DMS153 treated with DMSO at 0.1 percent for 48 hours (cell line): ENCODE measurements at regions not wholly inside any gene's neighbourhood (a gene's known extent, or its start where the extent isn't known, plus 50 kb on each side); places are given as distances from the start of the nearest gene placed in this dataset.
"Not testable (repeated sequence)": the region's sequence is repeated elsewhere in the genome, so short reads cannot be mapped to it uniquely, and the experiment has no call there.

Experiments used
- DNase-seq: peaks from one replicate; lab custom pipeline; 2025; ENCODE audit not compliant: unreplicated experiment; lab: John Stamatoyannopoulos, UW

GRCh38 chr10:63077800-63078199, 55.3 kb upstream of the NRBF2 start:
- DNase-seq = no peak

GRCh38 chr10:63072951-63073350, 60.2 kb upstream of the NRBF2 start:
- DNase-seq = no peak

- no peak for DNase-seq
Measured at GRCh38 chr10:63071145-63071544, 62.0 kb upstream of the NRBF2 start.

- DNase-seq = no peak
Measured at GRCh38 chr10:63069318-63069717, 63.8 kb upstream of the NRBF2 start.

- no peak for DNase-seq
Measured at GRCh38 chr10:63068246-63068645, 64.9 kb upstream of the NRBF2 start.

GRCh38 chr10:63066606-63067005, 66.5 kb upstream of the NRBF2 start:
- DNase-seq = no peak

- no peak for DNase-seq
Measured at GRCh38 chr10:63064706-63065105, 68.4 kb upstream of the NRBF2 start.

GRCh38 chr10:63058236-63058635, 74.9 kb upstream of the NRBF2 start:
- DNase-seq = no peak

- no peak for DNase-seq
Measured at GRCh38 chr10:63057509-63057908, 75.6 kb upstream of the NRBF2 start.

GRCh38 chr10:63055705-63056104, 77.4 kb upstream of the NRBF2 start:
- DNase-seq = no peak

GRCh38 chr10:63054889-63055611, 78.1 kb upstream of the NRBF2 start:
- no peak for DNase-seq

GRCh38 chr10:63052083-63052482, 81.0 kb upstream of the NRBF2 start:
- no peak for DNase-seq

GRCh38 chr10:63042256-63042655, 90.9 kb upstream of the NRBF2 start:
- DNase-seq = no peak

- DNase-seq = not testable (repeated sequence)
Measured at GRCh38 chr10:63033616-63034185, 99.4 kb upstream of the NRBF2 start.

GRCh38 chr10:63030536-63030935, 102.6 kb upstream of the NRBF2 start:
- no peak for DNase-seq

- DNase-seq = no peak
Measured at GRCh38 chr10:63027531-63027930, 105.6 kb upstream of the NRBF2 start.

GRCh38 chr10:63021225-63021624, 111.9 kb upstream of the NRBF2 start:
- DNase-seq = no peak

GRCh38 chr10:63013755-63014154, 119.4 kb upstream of the NRBF2 start:
- no peak for DNase-seq

- no peak for DNase-seq
Measured at GRCh38 chr10:63012623-63013022, 120.5 kb upstream of the NRBF2 start.

GRCh38 chr10:63010203-63010602, 122.9 kb upstream of the NRBF2 start:
- no peak for DNase-seq

GRCh38 chr10:63008491-63008890, 124.6 kb upstream of the NRBF2 start:
- DNase-seq = no peak

- no peak for DNase-seq
Measured at GRCh38 chr10:63007112-63007511, 126.0 kb upstream of the NRBF2 start.

GRCh38 chr10:63005246-63005645, 127.9 kb upstream of the NRBF2 start:
- no peak for DNase-seq
